ENCODE measurements at regions not wholly inside any gene's neighbourhood (a gene's known extent, or its start where the extent isn't known, plus 50 kb on each side); places are given as distances from the start of the nearest gene placed in this dataset.
"Not testable (repeated sequence)": the region's sequence is repeated elsewhere in the genome, so short reads cannot be mapped to it uniquely, and the experiment has no call there.

DNA sequence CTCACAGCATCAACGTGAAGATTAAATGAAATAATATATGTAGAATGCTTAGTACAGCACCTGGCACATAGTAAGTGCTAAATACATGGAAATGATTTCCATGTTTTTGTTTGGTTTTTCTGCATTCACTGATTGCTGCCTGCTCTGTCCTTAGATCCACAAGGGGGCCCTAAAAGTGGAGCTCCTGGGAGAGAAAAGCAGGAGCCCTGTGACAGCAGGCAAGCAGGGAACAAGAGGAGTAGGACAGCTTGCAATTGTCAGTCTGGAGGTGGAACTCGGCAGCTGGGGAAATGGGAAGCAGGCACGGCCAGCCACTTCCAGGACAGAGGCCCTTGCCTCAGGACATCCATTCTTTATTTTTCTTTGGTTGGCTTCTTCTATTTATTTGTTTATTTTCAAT lies 292.9 kb downstream of the BMP4 start:
- DNase-seq = no peak

- no peak for DNase-seq
Measured at GRCh38 chr14:53655080-53655785, 301.4 kb downstream of the BMP4 start.

GRCh38 chr14:53652068-53652467 lies 304.6 kb downstream of the BMP4 start:
- no peak for DNase-seq

GRCh38 chr14:53651096-53651740 lies 305.4 kb downstream of the BMP4 start:
- DNase-seq = no peak

DNA sequence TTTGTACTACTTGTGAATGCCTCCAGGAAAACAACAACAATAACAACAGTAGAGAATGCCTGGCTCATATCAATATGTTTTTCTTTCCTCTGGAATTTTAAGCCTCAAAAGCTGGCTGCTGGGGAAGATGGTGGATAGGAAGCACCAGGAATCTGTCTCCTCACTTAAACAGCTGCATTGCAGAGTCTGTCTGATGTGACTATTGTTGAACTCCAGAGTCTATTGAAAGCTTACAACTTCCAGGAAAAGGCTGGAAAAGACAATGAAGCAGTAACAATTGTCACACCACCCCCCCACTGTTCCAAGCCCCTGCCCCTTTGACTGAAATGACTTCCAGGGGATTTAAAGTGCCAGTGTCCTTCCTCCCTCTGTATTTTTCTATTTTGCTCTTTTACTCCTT lies 309.7 kb downstream of the BMP4 start:
- no peak for DNase-seq

DNA sequence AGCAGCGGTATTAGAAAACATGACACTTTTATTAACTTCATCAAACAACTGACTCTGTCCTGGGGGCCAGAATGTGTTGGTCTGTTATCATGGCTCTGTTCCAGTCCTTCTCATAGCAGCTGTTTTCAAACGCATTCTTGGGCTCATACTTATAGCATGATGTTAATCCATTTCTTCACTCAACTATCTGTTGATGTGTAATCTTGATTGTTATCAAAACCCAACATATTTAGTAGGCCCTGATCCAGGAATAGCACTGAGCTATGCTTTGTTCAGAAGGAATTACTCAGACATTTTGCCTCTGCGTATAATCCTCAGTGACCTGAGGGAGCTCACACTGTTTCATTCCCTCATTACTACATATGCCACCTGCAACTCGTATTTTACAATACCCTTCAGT lies 315.9 kb downstream of the BMP4 start:
- no peak for DNase-seq

DNA sequence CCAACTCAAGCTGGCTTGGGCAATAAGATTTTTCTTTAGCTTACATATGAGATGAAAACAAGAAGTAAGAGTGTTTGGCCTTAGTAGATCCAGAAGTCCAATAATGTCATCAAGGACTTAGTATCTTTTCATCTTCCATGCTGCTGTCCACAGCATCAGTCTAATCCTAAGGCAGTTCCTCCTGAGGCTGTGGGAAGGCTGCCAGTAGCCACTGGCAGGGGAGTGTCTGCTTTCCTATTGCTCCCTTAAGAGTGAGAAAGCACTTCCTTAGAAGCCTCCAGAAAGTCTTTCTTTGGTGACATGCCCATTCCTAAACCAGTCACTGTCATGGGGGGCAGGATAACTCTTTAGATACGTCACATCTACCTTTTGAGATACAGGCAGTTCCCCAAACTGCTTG lies 317.7 kb downstream of the BMP4 start:
- DNase-seq = no peak

GRCh38 chr14:53634793-53635192 lies 321.8 kb downstream of the BMP4 start:
- no peak for DNase-seq

DNA sequence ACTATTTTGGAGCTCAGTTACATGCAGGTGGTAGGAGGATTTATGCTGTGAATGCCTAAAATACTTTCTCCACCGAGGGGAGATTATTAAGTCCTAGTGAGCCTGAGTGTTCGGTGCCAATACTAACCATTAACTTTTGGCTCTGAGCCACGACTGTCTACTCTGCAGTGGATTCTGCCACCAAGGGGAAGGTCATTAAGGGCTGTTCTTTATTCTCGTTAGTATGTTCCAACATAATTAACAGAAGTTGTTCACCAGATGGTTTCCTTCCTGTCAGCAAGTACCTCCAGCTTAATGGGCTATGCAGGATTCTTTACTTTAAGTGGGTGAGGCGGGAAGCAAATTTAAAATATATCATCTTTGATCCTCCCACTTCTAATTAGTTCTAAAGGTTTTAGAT lies 326.3 kb downstream of the BMP4 start:
- DNase-seq = peak; percentile 92

GRCh38 chr14:53628732-53629430 lies 327.7 kb downstream of the BMP4 start:
- DNase-seq = no peak

DNA sequence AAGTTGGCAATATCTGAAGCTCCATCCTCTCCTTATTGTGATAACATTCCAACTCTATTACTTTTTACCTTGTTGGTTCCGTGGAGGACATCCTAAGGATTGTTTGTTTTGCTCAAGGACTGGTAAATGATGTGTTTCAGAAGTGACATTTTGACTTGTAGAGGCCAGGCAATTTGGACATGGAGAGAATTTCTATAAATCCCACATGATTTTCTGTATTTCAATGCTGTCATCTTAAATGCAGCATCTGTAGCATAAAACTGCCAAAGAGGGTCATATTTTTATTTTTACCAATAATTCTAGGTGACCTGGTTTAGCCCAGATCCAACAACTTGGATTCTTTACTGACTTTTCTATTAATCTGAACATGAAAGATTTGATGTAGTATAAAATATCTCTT lies 328.4 kb downstream of the BMP4 start:
- DNase-seq = no peak

DNA sequence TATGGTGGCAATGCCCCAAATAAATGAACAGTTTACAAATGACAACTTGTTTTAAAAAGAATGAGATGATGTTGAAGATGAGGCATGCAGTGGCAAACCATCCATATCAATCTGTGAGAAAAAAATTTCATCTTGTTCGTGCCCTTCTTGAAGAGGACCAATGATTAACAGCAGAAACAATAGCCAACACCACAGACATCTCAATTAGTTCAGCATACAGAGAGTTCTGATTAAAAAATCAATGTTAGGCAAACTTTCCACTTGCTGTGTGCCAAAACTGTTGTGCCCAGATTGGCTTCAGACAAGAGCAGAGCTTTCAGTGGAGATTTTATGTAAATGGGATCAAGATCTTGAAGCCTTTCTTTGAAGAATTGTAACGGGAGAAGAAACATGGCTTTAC lies 329.9 kb downstream of the BMP4 start:
- no peak for DNase-seq

- DNase-seq = no peak
Measured at GRCh38 chr14:53622447-53622846, 334.2 kb downstream of the BMP4 start.

DNA sequence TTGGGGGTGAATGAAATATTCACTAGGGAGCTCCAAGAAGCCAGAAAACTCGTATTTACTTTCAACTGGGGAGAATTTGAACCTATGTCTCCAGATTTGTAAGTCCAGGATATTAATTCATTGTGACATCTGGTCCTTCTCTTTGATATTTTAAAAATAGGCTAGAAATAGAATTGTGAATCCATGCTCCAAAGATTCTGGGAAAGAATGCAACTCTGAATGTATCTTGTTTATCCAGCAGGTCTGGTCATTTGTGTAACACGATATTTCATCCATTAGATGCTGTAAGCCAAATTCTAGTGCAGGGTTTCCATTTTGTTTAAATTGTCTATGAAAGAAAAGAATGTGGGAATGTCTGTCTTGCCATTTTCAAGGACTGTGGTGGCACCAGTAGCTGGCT lies 334.7 kb downstream of the BMP4 start:
- no peak for DNase-seq

DNA sequence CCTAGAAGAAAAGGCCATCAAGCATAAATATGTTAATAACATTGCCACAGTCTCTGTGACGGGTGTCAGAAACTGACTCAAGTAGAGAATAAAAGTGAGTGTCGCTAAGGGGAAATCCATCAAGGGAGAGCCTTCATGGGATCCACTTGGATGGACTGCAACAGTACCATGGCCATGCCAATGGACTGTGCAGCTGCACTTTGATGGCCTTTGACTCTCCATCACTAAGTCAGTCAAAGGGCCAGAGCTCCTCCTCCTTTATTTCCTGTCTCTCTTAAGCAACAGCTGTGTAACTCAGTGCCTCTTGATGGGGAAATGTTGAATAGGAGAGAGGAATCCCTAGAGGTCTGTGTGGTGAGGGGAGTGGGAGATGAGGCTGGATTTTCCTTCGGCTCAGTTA lies 335.2 kb downstream of the BMP4 start:
- peak; percentile 4 for DNase-seq

GRCh38 chr14:53620890-53621289 lies 335.7 kb downstream of the BMP4 start:
- no peak for DNase-seq

DNA sequence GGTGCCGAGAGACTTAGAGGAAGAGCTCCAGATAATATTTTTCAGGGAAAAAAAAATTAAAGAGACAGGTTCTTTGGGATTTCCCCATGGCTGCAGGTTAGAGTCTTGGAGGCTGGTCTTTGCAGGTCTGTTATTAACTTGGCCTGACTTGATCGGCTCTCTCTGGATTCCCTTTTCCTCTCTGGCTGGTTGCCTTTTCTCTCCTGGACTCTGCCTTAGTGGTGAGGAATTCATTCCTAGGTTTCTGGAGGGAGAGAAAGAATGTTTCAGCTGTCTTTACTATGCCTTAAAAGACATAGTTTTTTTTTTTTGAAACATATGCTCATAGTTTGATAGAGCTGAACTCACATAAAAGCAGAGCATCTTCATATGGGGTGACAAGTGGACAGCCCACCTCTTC lies 336.3 kb downstream of the BMP4 start:
- DNase-seq = no peak

DNA sequence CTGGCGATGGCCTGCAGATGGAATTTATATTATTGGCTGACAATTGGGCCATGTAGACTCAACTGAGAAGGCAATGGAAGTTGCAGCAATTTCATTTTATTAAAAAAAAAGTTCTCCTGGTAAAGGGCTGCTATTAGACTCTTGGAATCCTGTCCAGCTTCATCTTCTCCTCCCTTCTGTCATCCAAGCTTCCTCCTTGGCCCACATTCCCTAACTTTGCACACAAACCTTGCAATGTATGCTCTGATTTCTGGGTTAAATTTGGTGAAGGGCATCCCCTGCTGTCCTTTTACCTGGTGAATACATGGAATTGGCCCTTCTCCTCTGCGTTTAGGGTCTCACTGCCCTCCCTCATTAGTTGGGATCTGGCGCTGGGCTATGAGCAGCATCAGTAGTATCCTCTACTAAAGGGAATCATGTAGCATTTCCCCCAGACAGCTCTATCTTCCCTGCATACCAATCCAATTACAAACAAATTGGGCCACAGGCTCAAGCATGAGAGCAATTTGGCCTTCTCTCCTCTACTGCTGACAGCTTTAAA lies 336.9 kb downstream of the BMP4 start:
- no peak for DNase-seq

GRCh38 chr14:53616536-53616935 lies 340.1 kb downstream of the BMP4 start:
- not testable (repeated sequence) for DNase-seq

DNA sequence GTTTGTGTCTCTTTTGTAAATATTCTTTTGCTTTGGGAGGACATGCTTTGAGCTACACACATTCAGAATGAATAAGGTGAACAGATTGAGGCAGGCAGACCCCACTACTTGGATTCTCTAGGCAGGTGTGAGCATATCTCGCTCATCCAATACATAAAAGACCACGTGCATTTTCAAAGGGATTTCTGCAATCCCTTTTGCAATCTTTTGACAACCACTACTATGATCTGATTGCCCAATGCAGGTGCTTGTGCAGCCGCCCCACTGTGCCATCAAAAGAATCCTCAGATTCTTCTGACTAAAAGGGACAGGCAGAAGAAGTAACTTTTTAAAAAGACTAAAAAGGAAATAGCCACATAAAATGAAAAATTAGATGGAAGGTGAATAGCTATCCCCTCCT lies 341.4 kb downstream of the BMP4 start:
- DNase-seq = no peak

GRCh38 chr14:53613404-53614253 lies 343.0 kb downstream of the BMP4 start:
- DNase-seq = peak; percentile 95

DNA sequence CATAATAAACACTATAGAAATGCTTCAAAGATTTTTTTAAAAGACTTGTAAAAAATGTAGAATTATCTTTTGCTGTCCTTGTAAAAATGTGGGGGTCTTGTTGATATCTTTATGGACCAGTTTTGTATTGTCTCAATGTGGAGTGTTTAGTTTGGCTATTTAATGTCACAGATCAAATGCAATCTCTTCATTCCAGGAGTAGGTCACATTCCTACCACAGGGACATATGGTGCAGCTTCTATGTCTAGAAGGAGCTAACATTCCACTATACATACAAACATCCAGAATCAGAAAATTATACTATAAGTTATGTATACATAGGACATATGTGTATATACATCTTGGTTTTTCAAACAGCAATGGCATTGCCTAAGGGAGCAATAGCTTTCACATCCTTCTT lies 345.7 kb downstream of the BMP4 start:
- no peak for DNase-seq

DNA sequence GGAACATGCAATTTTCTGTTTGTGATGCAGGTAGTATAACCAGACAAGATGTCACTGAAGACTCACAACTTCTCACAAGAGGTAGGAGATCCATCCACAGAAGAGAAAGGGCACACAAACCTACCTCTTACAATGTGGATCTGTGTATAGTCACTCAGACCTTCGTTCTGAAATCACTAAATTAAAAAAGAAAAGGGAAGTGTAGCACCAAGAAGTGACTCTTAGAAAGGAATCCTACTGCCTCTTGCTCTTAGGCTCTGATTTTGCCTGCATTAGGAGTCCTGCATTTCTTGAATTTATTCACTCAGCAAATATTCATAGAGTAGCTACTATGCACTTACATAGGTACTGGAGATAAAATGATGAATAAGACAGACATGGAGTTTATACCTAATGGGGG lies 347.6 kb downstream of the BMP4 start:
- DNase-seq = no peak

All from DMS153 (cell line).